NCI-H1694 (cell line): ENCODE measurements at regions not wholly inside any gene's neighbourhood (a gene's known extent, or its start where the extent isn't known, plus 50 kb on each side); places are given as distances from the start of the nearest gene placed in this dataset.
"Not testable (repeated sequence)": the region's sequence is repeated elsewhere in the genome, so short reads cannot be mapped to it uniquely, and the experiment has no call there.

ENCODE experiments used
- DNase-seq: peaks from one replicate; lab custom pipeline; 2025; lab: John Stamatoyannopoulos, UW

- no peak for DNase-seq
Measured at GRCh38 chr20:24418731-24419130, 50.7 kb upstream of the SYNDIG1 start.

GRCh38 chr20:24417485-24417884 lies 51.9 kb upstream of the SYNDIG1 start:
- DNase-seq: no peak

- DNase-seq: not testable (repeated sequence)
Measured at GRCh38 chr20:24415444-24415843, 54.0 kb upstream of the SYNDIG1 start.

- no peak for DNase-seq
Measured at GRCh38 chr20:24411834-24412216, 57.6 kb upstream of the SYNDIG1 start.

- peak; percentile 89 for DNase-seq
Measured at GRCh38 chr20:24411003-24411833, 58.2 kb upstream of the SYNDIG1 start.

GRCh38 chr20:24407151-24407550 lies 62.3 kb upstream of the SYNDIG1 start:
- DNase-seq: no peak

- DNase-seq: no peak
Measured at GRCh38 chr20:24406750-24407149, 62.7 kb upstream of the SYNDIG1 start.

- DNase-seq: no peak
Measured at GRCh38 chr20:24406251-24406650, 63.2 kb upstream of the SYNDIG1 start.

GRCh38 chr20:24405810-24406209 lies 63.6 kb upstream of the SYNDIG1 start:
- no peak for DNase-seq

- DNase-seq: no peak
Measured at GRCh38 chr20:24403406-24403805, 66.0 kb upstream of the SYNDIG1 start.

GRCh38 chr20:24402188-24402587 lies 67.2 kb upstream of the SYNDIG1 start:
- DNase-seq: peak; percentile 92

GRCh38 chr20:24395151-24395550 lies 74.3 kb upstream of the SYNDIG1 start:
- no peak for DNase-seq

- DNase-seq: no peak
Measured at GRCh38 chr20:24393903-24394302, 75.5 kb upstream of the SYNDIG1 start.

GRCh38 chr20:24392612-24393011 lies 76.8 kb upstream of the SYNDIG1 start:
- no peak for DNase-seq

- no peak for DNase-seq
Measured at GRCh38 chr20:24389686-24390085, 79.7 kb upstream of the SYNDIG1 start.

GRCh38 chr20:24388828-24389380 lies 80.5 kb upstream of the SYNDIG1 start:
- DNase-seq: no peak

- DNase-seq: no peak
Measured at GRCh38 chr20:24385547-24385946, 83.9 kb upstream of the SYNDIG1 start.

- DNase-seq: no peak
Measured at GRCh38 chr20:24384865-24385264, 84.6 kb upstream of the SYNDIG1 start.

GRCh38 chr20:24382743-24383142 lies 86.7 kb upstream of the SYNDIG1 start:
- peak; percentile 81 for DNase-seq

- peak; percentile 79 for DNase-seq
Measured at GRCh38 chr20:24382331-24382730, 87.1 kb upstream of the SYNDIG1 start.

GRCh38 chr20:24381886-24382285 lies 87.5 kb upstream of the SYNDIG1 start:
- no peak for DNase-seq

GRCh38 chr20:24379484-24379927 lies 89.9 kb upstream of the SYNDIG1 start:
- DNase-seq: no peak

- DNase-seq: peak; percentile 71
Measured at GRCh38 chr20:24378661-24379483, 90.6 kb upstream of the SYNDIG1 start.
